Stromal cell of bone marrow (primary cell): ENCODE measurements at regions not wholly inside any gene's neighbourhood (a gene's known extent, or its start where the extent isn't known, plus 50 kb on each side); places are given as distances from the start of the nearest gene placed in this dataset.

Experiments
- DNase-seq: peaks from one replicate; pipeline ENCODE4 v3.0.0-alpha.2; 2012; ENCODE audit warnings: low read depth

DNA sequence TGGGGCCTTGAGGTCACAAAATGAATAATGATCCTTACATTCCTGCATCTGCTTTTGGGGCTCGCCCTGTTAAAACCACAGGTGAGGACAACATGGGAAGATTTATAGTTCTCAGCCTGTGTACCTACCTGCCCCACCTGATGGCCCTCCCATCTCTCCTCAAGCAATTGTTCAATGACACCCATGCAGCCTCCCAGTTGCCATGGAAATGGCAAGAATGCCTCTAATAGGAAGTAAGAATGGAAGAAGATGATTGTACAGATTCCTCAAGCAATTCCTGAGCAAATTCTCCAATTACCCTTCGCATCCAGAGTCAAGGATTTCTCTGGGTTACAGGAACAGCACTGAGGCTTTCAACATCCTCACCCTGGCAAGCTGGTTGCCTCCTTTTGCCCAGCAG, 78.6 kb upstream of the CCL2 start:
- DNase-seq, result no peak

DNA sequence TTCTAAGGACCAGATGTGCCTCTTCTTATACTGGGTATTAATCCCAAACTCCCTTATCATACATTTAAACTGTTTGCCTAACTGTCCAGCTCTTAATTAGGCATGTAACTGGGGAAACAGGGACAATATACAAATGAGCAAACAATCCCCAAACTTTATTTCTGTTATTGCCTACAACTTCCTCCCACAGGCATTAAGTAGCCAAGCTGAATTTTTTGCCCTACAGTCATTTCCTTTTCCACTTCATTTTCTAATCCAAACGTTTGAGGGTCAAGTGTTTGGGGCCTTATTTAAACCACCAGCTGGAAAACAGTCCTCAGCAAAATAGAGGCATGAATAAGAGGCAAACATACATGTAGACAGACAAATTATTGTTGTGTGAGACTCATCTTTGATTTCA, 77.4 kb upstream of the CCL2 start:
- peak; percentile 74 for DNase-seq

DNA sequence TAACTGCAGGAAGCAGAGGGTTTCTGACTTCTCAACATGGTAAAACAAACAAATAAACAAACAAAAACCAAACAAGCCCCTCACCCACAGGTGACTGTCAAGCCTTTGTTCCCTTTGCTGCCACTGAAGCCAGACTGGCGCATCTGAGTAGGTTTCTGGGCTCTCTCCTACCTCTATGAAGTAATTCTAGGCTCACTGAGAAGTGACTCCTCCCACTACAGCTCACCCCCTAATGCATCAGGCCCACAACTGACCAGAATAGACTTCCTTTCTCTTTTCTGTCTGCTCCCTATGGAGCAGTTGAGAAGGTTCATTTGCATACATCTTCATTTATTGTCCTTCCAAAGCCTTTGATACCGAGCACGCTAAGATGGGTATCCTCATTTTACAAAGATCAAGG, 77.0 kb upstream of the CCL2 start:
- no peak for DNase-seq

DNA sequence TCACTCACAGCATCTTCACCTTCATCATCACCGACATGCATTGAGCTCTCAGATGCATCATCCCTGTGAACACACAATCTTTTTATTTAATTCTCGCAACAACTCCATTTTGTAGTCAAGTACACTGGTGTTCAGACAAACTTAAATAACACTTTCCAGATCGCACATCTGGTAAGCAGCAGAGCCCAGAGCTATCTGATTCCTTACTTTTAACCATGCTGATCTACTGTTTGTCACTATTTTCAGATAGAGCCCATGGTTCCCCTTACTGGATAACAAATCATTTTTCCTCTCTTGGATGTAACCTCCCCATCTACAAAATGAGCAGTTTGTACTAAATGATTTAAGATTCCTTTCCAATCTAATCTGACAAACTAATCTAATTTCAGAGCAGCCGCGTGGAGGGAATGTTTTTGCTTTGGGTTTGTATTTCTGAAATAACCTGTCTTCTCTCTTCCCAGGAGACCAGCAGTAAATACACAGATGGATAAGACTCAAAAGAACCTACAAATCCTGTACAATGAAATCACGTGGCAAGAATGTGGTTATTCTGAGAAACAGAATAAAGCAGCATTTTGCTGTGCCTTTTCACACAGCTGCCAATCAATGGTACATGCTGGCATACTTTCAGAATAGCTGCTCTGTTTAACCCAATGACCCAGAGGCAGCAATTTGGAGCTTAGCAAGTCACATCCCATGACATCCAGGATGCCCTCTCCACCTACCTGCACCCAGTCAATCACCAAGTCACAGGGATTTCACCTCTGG, 72.9 kb upstream of the CCL2 start:
- no peak for DNase-seq

DNA sequence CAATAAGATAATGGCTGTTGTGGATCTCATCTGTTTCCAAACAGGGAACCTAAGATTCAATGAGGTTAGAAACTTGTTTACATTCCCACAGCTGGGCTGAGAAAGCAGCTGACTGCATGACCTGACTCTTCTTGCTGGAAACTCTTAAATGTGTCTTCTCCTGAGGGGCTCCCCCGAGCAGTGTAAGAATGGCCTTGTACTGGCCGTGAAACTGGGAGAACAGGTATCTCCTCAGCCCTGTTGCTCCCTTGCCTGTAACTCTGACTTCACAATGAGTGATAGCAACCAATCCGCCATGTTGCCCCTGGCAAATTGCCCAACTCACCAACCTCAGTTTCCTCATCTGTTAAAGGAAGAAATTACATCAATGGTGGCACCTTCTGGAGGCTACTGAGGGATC, 59.1 kb upstream of the CCL2 start:
- no peak for DNase-seq

DNA sequence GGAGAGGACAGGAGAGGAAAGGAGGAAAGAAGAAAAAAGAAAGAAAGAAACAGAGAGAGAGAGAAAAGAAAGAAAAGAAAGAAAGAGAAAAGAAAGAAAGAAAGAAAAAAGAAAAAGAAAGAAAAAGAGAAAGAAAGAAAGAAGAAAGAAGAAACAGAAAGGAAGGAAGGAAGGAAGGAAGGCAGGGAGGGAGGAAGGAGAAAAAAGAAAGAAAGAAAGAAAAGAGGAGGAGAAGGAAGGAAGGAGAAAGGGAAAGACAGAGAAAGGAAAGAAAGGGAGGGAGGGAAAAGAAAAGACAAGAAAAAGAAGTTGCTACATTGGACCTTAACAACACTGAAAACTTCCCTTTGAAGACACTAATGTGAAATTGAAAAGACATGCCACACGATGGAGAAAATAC, 56.6 kb upstream of the CCL2 start:
- no peak for DNase-seq

DNA sequence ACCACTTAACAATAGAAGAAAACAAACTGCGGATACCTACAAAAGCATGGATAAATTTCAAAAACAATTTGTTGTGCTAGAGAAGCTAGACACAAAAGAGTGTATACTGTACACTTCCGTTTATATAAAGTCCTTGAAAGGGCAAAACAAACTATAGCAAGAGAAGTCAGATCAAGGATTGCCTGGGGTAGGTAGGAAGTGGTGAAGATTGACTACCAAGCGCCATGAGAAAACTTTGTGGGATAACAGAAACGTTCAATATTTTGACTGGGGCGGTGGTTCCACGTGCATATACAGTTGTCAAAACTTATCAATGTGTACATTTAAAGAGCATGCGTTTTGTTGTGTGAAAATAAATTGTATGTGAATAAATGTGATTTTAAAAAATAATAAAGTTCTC, 55.6 kb upstream of the CCL2 start:
- DNase-seq, result no peak

DNA sequence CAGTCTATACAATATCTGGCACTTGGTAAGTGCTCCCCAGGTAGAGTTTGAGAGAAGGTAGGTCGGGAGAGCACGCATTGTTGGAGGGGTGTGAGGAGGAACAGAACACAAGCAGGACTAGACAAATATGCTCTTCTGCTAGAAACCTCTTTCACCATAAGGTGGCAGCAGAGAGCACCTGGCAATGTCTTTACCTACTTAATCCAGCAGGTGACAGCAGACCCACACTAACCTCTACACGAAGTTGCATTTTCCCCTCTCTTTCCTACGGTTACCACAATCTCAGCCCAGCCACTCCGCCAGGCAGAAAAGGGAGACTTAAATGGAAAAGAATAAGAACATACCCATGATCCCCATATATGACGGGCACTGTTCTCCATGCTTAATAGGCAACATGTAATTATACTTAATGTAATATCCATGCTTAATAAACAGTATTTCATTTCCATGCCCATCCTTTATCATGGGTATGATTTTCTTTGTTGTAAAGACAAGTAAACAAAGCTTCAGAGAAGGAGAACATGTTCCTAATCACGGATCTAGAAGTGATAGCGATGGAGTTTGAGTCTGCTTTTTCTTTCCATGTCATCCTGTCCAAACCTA, 55.1 kb upstream of the CCL2 start:
- DNase-seq, result peak; percentile 58

DNA sequence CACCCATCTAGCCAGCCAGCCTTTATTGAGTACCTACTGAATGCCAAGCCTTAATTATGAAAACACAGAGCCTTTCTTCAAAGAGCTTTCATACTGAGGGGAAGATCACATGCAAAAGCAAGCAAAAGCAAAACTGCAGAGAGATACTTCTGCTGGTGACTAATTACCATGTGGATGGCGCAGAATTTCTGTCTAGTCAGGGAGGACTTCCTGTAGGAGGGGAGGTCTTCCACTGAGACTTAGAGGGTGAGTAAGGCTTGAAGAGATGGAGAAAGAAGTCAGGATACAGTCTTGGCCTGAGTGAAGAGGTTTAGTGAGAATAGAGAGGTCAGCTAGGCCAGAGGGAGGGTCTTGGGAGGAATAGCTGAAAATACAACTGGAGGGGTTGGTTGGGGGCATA, 53.9 kb upstream of the CCL2 start:
- no peak for DNase-seq

DNA sequence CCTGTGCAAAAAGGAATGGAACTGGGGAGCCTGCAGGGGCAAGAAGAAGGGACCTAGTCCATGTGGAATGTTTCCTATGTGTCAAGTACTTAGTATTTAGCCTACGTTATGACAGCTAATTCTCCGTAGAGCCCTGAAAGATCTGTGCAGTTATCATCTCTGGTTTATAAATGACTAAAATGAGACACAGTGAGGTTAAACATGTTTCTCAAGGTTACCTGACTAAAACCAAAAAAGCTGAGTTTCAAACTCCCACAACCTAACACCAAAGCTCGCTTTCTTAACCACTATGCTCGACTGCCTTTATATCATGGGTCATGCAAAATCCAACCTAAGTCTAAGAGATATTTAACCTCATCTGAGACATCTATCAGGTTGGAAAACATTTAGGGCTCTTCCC, 53.3 kb upstream of the CCL2 start:
- DNase-seq, result no peak

DNA sequence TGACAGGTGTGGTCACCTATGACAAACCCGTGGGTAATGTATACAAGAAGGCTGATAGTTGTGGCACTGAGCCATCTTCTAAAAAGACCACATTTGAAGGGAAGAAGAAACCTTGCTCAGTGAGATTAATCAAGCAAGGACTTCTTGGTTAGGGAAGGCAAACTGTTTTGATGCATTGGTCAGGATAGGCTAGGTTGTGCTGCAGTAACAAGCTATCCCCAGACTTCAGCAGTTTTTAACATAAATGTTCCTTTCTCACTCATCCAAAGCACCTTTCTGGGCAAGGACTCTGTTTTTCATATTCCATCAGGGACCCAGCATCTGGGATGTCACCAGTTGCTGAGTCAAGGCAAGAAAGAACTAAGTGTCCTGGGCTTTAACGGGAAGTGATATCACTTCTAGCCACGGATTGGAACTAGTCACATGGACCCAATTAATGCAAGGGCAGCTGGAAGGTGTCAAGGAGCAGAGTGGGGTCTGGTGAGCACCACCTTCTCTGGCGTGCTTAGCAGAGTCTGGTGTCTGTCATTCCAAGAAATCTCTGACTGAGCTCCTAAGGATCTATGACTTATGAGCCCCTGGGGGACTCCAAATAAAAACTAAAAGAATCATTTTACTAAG, 52.0 kb upstream of the CCL2 start:
- DNase-seq, result no peak

DNA sequence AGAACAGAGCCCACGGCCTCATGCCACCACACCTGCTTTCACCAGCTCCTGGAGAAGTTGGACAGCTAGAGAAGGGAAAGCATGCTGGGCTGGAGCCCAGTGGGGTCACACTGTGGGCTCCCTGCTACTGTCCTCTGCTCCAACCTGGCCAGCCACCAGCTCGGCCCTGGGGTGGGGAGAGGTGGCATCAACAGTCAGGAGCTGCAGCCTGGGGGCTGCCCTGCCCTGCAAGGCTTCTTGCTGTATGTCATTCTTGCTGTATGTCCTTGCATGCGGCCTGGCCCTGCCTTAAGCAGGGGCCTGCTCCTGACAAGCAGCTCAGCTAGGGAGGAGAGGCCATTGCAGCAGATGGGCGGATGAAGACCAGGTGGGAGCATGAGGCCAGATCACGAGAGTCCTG, 50.7 kb upstream of the CCL2 start:
- DNase-seq, result no peak
